ENCODE measurements at regions not wholly inside any gene's neighbourhood (a gene's known extent, or its start where the extent isn't known, plus 50 kb on each side); places are given as distances from the start of the nearest gene placed in this dataset.
A peak's percentile ranks its signal among the peaks of the same experiment; 100 is the strongest.

DNA sequence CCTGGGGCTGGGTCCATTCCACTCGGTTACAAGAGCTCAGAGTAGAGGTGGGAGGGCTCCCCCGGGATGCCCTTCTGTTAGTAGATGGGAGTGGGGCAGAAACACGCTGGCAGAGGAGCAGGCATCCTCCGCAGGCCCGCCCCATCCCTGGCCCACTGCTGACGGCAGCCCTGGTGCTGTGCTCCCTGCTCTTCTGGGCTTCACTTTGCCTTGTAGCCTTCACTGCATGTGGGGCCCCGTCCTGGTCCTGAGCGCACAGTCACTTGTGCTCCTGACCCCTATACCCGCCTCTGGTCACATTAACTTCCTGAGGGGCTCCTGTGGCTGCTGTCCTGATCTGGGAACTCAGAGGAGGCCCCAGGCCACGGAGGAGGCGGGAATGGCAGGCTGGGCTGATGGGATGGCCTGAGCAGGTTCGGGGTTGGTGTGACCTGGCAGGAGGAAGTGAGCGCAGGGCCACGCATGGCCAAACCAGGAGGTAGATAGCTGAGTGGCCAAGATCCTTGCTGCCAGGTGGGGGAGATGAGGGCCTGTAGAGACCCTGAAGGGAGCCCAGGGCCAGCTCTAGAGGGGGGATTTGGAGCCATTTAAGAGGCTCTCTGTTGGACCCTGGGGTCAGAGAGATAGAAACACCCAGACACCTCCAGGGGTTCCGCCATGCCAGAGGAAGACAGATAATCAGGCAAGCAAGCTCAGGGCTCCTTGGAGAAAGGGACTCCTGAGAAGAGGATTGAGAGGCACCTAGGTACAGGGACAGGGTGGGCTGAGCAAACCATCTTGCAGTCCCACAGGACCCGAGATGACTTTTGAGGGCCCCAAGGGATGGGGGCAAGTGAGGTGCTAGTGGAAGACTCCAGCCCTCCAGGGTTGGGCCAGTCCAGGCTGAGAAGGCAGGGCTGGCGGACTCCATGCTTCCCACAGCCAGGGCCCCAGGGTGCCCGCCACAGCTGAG, 92.2 kb upstream of the PRR23E start:
- H3K4me3 Mint-ChIP-seq (ENCODE audit: unreplicated experiment), result no peak overlapping the region
- TF ChIP-seq, protein P1, sequence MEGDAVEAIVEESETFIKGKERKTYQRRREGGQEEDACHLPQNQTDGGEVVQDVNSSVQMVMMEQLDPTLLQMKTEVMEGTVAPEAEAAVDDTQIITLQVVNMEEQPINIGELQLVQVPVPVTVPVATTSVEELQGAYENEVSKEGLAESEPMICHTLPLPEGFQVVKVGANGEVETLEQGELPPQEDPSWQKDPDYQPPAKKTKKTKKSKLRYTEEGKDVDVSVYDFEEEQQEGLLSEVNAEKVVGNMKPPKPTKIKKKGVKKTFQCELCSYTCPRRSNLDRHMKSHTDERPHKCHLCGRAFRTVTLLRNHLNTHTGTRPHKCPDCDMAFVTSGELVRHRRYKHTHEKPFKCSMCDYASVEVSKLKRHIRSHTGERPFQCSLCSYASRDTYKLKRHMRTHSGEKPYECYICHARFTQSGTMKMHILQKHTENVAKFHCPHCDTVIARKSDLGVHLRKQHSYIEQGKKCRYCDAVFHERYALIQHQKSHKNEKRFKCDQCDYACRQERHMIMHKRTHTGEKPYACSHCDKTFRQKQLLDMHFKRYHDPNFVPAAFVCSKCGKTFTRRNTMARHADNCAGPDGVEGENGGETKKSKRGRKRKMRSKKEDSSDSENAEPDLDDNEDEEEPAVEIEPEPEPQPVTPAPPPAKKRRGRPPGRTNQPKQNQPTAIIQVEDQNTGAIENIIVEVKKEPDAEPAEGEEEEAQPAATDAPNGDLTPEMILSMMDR (IDR thresholded peaks at IDR 0.05), result no peak
- no peaks in the 10 kb centered on the region for H3K4me1 Mint-ChIP-seq (ENCODE audit: low read depth)
- peaks cover 54% of the 10 kb centered on the region for H3K27me3 Mint-ChIP-seq (ENCODE audit: low read depth)
- no peaks in the 10 kb centered on the region for H3K9me3 Mint-ChIP-seq (ENCODE audit: low read depth)
- no peak overlapping the region for H3K27ac Mint-ChIP-seq (ENCODE audit: unreplicated experiment)
- DNase-seq (ENCODE audit: low spot score), result peak; percentile 83
- no peaks in the 10 kb centered on the region for H3K36me3 Mint-ChIP-seq (ENCODE audit: low read depth)

DNA sequence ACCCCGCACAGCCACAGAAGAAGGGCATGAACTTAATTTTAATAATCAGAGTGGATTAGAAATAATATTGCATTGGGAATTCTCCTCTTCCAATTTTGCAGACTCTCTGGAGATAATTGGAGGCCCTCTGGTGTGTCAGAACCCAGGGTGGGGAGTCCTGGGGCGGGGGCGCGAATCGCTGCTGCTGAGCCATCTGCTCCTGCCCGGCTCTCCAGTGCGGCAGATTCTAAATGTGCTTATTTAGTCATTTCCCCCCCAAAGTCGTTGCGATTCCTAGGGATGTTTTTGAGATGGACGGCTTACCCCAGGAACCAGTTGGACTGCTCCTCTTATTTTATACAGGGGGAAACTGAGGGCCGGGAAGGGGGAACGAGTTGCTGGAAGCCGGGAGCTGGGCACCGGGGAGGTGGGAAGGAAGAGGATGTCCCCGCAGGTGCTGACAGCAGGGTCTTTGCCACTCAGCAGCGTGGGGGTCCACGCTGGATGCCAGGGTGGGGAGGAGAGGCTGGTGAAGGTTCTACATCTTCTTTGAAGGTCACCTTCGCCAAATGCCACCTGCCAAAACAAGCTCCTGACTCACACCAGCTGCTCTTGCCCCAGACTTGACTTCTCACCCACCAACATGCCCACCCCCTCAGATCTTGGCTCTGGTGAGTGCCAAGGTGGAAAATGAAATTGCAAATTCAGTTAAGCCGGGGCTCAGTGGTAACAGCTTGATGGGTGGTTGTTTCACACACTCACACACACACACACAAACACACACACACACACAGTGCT, 91.3 kb upstream of the PRR23E start:
- no peak overlapping the region for H3K27ac Mint-ChIP-seq (ENCODE audit: unreplicated experiment)
- DNase-seq (ENCODE audit: low spot score), result peak; percentile 80
- no peaks in the 10 kb centered on the region for H3K4me1 Mint-ChIP-seq (ENCODE audit: low read depth)
- H3K36me3 Mint-ChIP-seq (ENCODE audit: low read depth), result no peaks in the 10 kb centered on the region
- no peak overlapping the region for H3K4me3 Mint-ChIP-seq (ENCODE audit: unreplicated experiment)
- TF ChIP-seq, protein P1 (IDR thresholded peaks at IDR 0.05), result no peak
- peaks cover 56% of the 10 kb centered on the region for H3K27me3 Mint-ChIP-seq (ENCODE audit: low read depth)
- no peaks in the 10 kb centered on the region for H3K9me3 Mint-ChIP-seq (ENCODE audit: low read depth)

DNA sequence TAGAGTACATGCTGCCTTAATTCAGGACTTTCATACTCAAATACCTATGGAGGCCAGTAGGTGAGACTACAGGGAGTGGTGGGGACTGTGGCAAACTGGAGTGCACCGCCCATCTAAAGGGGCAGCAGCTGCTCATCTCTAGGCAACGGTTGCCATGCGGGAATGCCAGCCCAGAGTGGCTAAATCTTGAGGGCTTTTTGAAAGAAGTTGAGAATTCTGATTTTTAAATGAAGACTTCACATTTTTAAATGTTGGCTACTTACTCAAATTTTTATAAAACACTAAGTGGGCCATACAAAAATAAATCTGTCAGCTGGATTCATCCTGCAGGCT, 90.8 kb upstream of the PRR23E start:
- H3K4me1 Mint-ChIP-seq (ENCODE audit: low read depth), result no peaks in the 10 kb centered on the region
- H3K9me3 Mint-ChIP-seq (ENCODE audit: low read depth), result no peaks in the 10 kb centered on the region
- no peaks in the 10 kb centered on the region for H3K36me3 Mint-ChIP-seq (ENCODE audit: low read depth)
- TF ChIP-seq, protein P1 (IDR thresholded peaks at IDR 0.05), result no peak
- H3K27me3 Mint-ChIP-seq (ENCODE audit: low read depth), result peaks cover 50% of the 10 kb centered on the region
- H3K27ac Mint-ChIP-seq (ENCODE audit: unreplicated experiment), result no peak overlapping the region
- no peak overlapping the region for H3K4me3 Mint-ChIP-seq (ENCODE audit: unreplicated experiment)
- no peak for DNase-seq (ENCODE audit: low spot score)

DNA sequence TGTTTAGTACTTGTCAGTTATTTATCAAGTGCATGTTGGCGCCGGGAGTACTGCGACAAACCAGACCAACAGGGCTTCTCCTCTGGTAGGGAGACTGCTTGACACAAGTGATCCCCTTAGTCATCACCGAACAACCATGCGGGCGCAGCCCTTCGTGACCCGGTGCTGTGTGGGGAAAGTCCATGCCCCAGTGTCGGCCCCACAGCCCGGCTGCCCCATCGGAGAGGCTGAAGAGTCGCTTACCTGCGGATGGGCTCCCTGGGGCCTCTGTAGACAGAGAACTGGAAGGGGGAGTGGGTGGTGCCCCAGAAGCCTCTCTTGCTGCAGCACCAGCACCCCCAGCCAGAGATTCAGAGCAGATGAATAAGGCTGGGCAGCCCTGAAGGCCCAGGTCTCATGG, 90.3 kb upstream of the PRR23E start:
- peak; percentile 83 for DNase-seq (ENCODE audit: low spot score)
- Mint-ChIP-seq H3K27me3 (ENCODE audit: low read depth) (peaks cover 50% of the 10 kb centered on the region), H3K4me1 (ENCODE audit: low read depth) (no peaks in the 10 kb centered on the region), H3K4me3 (ENCODE audit: unreplicated experiment) (no peak overlapping the region), H3K36me3 (ENCODE audit: low read depth) (no peaks in the 10 kb centered on the region), H3K27ac (ENCODE audit: unreplicated experiment) (no peak overlapping the region), H3K9me3 (ENCODE audit: low read depth) (no peaks in the 10 kb centered on the region)
- TF ChIP-seq, protein P1 (IDR thresholded peaks at IDR 0.05), result no peak

DNA sequence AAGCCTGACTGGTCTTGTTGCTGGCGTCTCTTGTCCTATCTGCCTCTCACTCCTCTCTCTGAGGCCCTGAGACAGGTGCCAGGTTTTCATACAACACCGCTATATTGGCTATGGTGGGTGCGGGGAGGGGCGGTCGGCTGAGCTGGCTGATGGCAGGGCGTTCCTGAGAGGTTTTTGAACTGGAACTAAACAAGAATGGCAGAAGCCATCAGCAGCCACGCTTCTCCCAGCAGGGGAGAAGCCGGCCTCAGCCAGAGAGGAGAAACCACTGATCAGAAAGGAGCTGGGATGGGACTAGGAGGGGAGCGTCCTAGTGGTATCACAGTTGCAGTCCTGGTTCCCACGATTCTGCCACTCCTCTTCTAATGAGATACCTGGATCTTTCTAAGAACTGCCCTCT, 89.9 kb upstream of the PRR23E start:
- TF ChIP-seq, protein P1 (IDR thresholded peaks at IDR 0.05), result no peak
- no peak overlapping the region for H3K4me3 Mint-ChIP-seq (ENCODE audit: unreplicated experiment)
- DNase-seq (ENCODE audit: low spot score), result no peak
- H3K27ac Mint-ChIP-seq (ENCODE audit: unreplicated experiment), result no peak overlapping the region
- no peaks in the 10 kb centered on the region for H3K9me3 Mint-ChIP-seq (ENCODE audit: low read depth)
- no peaks in the 10 kb centered on the region for H3K4me1 Mint-ChIP-seq (ENCODE audit: low read depth)
- peaks cover 46% of the 10 kb centered on the region for H3K27me3 Mint-ChIP-seq (ENCODE audit: low read depth)
- no peaks in the 10 kb centered on the region for H3K36me3 Mint-ChIP-seq (ENCODE audit: low read depth)

Measured in chondrocyte (in vitro differentiated cells).